Fibroblast of skin of right biceps (primary cell): ENCODE measurements at regions not wholly inside any gene's neighbourhood (a gene's known extent, or its start where the extent isn't known, plus 50 kb on each side); places are given as distances from the start of the nearest gene placed in this dataset.

ENCODE experiments used
- DNase-seq: peaks from one replicate; pipeline ENCODE4 v3.0.0-alpha.2; 2013

GRCh38 chr10:5311617-5312016 lies 53.1 kb upstream of the UCN3 start:
- no peak for DNase-seq

DNA sequence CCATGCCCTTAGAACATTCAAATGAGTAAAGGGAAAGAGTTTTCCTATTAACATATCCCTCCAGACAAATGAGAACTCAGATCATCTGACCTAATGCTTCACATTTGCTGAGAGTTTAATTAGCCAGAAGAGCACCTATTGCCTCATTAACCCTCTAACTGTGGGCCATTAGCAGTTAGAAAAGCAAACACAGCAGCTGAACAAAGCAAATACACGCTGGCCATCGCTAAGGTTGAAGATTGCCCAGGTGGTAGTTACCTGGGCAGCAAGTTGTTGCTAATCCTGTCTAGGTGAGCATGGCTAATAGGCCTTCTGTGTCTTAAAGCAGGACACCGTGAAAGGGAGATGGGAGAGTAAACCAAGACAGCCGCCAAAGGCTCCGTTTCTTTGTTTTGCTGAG lies 49.9 kb upstream of the UCN3 start:
- DNase-seq: no peak
